Brain microvascular endothelial cell (primary cell): ENCODE measurements at regions not wholly inside any gene's neighbourhood (a gene's known extent, or its start where the extent isn't known, plus 50 kb on each side); places are given as distances from the start of the nearest gene placed in this dataset.

Experiments
- DNase-seq: peaks from one replicate; pipeline ENCODE4 v3.0.0-alpha.2; 2020
- H3K27ac ChIP-seq: fragments of 250-450 bp; sonication (Bioruptor Pico); 2 replicates; pipeline ENCODE4 v1.5.1; 2020; ENCODE audit warnings: mild to moderate bottlenecking, moderate library complexity
- H3K27me3 ChIP-seq: fragments of 250-450 bp; sonication (Bioruptor Pico); replicated peaks from 2 replicates; pipeline ENCODE4 v1.5.1; 2020; ENCODE audit warnings: mild to moderate bottlenecking
- H3K36me3 ChIP-seq: fragments of 250-450 bp; sonication (Bioruptor Pico); replicated peaks from 2 replicates; pipeline ENCODE4 v1.5.1; 2020; ENCODE audit warnings: mild to moderate bottlenecking
- H3K4me3 ChIP-seq: 2 replicates; pipeline ENCODE4 v1.5.1; 2011; ENCODE audit warnings: low read depth, mild to moderate bottlenecking, control low read depth, low read length, moderate library complexity
- CTCF ChIP-seq: IDR thresholded peaks from 2 replicates; pipeline ENCODE4 v1.5.1; 2011; ENCODE audit warnings: low read depth, mild to moderate bottlenecking, moderate library complexity, low read length, control low read depth, inconsistent platforms; ENCODE audit errors: missing control alignments
- in situ Hi-C: cut with HindIII; loops from 2 replicates; pipeline ENCODE4 v1.10.0; 2017; ENCODE audit warnings: low sequenced_read_pairs, low pct_ligation_motif_present

GRCh38 chr12:16756833-16757555, 151.0 kb upstream of the LMO3 start:
- Histone ChIP-seq H3K27ac (no peak overlapping the region), H3K27me3 (no peaks in the 10 kb centered on the region), H3K4me3 (no peak overlapping the region), H3K36me3 (no peaks in the 10 kb centered on the region)
- DNase-seq, result no peak
- no peak for TF ChIP-seq CTCF
- in situ Hi-C loops, result no loop called here

- H3K4me3 ChIP-seq, result no peak overlapping the region
- no peaks in the 10 kb centered on the region for H3K36me3 ChIP-seq
- no peak overlapping the region for H3K27ac ChIP-seq
- no peak for DNase-seq
- in situ Hi-C loops, result no loop called here
- TF ChIP-seq CTCF, result no peak
- no peaks in the 10 kb centered on the region for H3K27me3 ChIP-seq
Measured at GRCh38 chr12:16730772-16731171, 124.8 kb upstream of the LMO3 start.

- Histone ChIP-seq H3K4me3 (no peak overlapping the region), H3K27me3 (no peaks in the 10 kb centered on the region), H3K36me3 (no peaks in the 10 kb centered on the region), H3K27ac (no peak overlapping the region)
- in situ Hi-C loops, result no loop called here
- TF ChIP-seq CTCF, result no peak
- DNase-seq, result no peak
Measured at GRCh38 chr12:16726879-16727278, 120.9 kb upstream of the LMO3 start.

GRCh38 chr12:16719713-16720416, 113.9 kb upstream of the LMO3 start:
- Histone ChIP-seq H3K27me3 (no peaks in the 10 kb centered on the region), H3K27ac (no peak overlapping the region), H3K36me3 (no peaks in the 10 kb centered on the region), H3K4me3 (no peak overlapping the region)
- no peak for TF ChIP-seq CTCF
- no peak for DNase-seq
- in situ Hi-C loops, result no loop called here

- H3K4me3 ChIP-seq, result no peak overlapping the region
- no peaks in the 10 kb centered on the region for H3K36me3 ChIP-seq
- in situ Hi-C loops, result no loop called here
- no peak overlapping the region for H3K27ac ChIP-seq
- no peak for DNase-seq
- TF ChIP-seq CTCF, result no peak
- no peaks in the 10 kb centered on the region for H3K27me3 ChIP-seq
Measured at GRCh38 chr12:16716928-16717327, 111.0 kb upstream of the LMO3 start.

- no peak overlapping the region for H3K27ac ChIP-seq
- in situ Hi-C loops, result no loop called here
- TF ChIP-seq CTCF, result no peak
- no peaks in the 10 kb centered on the region for H3K36me3 ChIP-seq
- no peak for DNase-seq
- no peak overlapping the region for H3K4me3 ChIP-seq
- no peaks in the 10 kb centered on the region for H3K27me3 ChIP-seq
Measured at GRCh38 chr12:16692099-16692498, 86.1 kb upstream of the LMO3 start.
